IPS-15b (cell line): ENCODE measurements at regions not wholly inside any gene's neighbourhood (a gene's known extent, or its start where the extent isn't known, plus 50 kb on each side); places are given as distances from the start of the nearest gene placed in this dataset.

Source experiments
- H3K27me3 ChIP-seq: one replicate; pipeline ENCODE4 v1.6.1; 2013; ENCODE audit warnings: low read length; ENCODE audit not compliant: control insufficient read depth, insufficient read depth
- H3K36me3 ChIP-seq: one replicate; pipeline ENCODE4 v1.6.1; 2013; ENCODE audit warnings: low read length; ENCODE audit not compliant: control insufficient read depth, insufficient read depth
- H3K4me1 ChIP-seq: one replicate; pipeline ENCODE4 v1.6.1; 2013; ENCODE audit warnings: mild to moderate bottlenecking, low read length; ENCODE audit not compliant: control insufficient read depth, insufficient read depth
- H3K4me3 ChIP-seq: one replicate; pipeline ENCODE4 v1.5.1; 2013; ENCODE audit warnings: low read depth, low read length
- H3K9ac ChIP-seq: one replicate; pipeline ENCODE4 v1.6.1; 2013; ENCODE audit warnings: low read depth, mild to moderate bottlenecking, low read length
- H3K9me3 ChIP-seq: one replicate; pipeline ENCODE4 v1.6.1; 2013; ENCODE audit warnings: mild to moderate bottlenecking, low read length; ENCODE audit not compliant: control insufficient read depth, insufficient read depth

DNA sequence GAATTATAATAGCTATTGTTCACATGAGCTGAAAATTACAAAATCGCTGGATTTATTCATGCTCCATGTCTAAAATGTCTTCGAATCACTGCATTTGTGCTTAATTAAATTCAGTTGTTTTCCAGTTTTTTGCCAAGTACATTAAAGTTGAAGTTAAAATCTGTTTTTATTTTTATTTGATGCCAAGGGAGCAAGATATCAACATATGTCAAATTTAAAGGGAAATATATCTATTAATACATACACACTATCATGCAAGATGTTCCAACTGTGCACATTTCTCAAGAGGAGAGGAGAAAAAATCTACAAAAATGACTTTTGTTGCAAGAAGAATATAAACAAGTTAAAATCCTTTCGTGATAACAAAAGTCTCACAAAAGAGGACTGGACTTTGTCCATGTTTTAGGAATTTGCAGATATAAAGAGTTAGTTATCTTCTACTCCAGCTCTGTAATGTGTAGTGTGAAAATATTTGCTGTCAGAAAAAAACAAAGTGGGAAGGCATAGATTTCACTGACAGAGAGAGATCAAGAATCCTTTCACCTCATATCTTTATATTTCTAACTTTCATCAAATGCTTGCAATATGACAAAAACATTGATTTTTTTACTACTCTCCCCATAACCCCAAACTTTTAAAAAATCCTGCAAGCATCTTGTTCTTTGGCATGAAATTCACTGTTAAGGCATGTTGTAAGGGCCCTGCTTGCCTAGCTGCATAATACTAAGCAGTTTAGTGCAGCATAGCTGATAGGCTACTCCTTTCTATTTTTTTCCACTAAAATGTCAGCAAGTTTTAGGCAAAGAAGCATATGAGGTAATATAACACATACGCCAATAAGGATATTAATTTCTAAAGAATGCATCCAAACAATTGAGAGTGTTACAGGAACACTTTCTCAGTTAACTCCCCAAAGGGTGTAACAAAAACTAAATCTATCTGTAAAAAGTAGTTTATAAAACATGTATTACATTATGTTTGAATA is 340.2 kb upstream of the ADAMTS5 start:
- Histone ChIP-seq H3K4me3 (no peak overlapping the region), H3K9me3 (no peaks in the 10 kb centered on the region), H3K27me3 (no peaks in the 10 kb centered on the region), H3K36me3 (no peaks in the 10 kb centered on the region), H3K9ac (no peak overlapping the region), H3K4me1 (no peaks in the 10 kb centered on the region)

DNA sequence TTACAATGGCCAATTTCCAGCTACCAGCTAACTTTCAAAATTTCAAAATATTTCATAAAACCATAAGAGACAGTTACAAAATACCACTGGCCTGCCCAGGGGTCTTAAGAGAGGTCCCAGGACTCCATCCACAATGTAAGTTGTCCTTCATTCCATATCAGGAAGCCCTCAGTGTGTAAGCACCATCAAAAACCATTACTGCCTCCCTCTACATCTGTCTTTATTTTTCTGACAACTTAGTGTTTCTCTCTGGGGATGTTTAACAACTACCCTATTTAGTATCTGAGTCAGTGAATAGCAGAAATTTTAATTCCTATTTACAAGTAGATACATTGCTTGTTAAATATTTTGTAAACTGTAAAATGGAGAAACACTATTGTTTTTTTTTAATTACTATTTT is 339.3 kb upstream of the ADAMTS5 start:
- Histone ChIP-seq H3K27me3 (no peaks in the 10 kb centered on the region), H3K9ac (no peak overlapping the region), H3K4me3 (no peak overlapping the region)

GRCh38 chr21:27301220-27301619 is 334.3 kb upstream of the ADAMTS5 start:
- no peaks in the 10 kb centered on the region for H3K27me3 ChIP-seq
- no peak overlapping the region for H3K4me3 ChIP-seq
- H3K4me1 ChIP-seq: no peaks in the 10 kb centered on the region
- H3K36me3 ChIP-seq: no peaks in the 10 kb centered on the region
- no peaks in the 10 kb centered on the region for H3K9me3 ChIP-seq
- no peak overlapping the region for H3K9ac ChIP-seq

More for the DNA sequence above, 339.3 kb upstream of the ADAMTS5 start:
- Histone ChIP-seq H3K9me3 (no peaks in the 10 kb centered on the region), H3K36me3 (no peaks in the 10 kb centered on the region), H3K4me1 (no peaks in the 10 kb centered on the region)

GRCh38 chr21:27300770-27301169 is 333.9 kb upstream of the ADAMTS5 start:
- H3K4me3 ChIP-seq: no peak overlapping the region
- no peak overlapping the region for H3K9ac ChIP-seq
- H3K36me3 ChIP-seq: no peaks in the 10 kb centered on the region
- no peaks in the 10 kb centered on the region for H3K9me3 ChIP-seq
- H3K27me3 ChIP-seq: no peaks in the 10 kb centered on the region
- H3K4me1 ChIP-seq: no peaks in the 10 kb centered on the region

DNA sequence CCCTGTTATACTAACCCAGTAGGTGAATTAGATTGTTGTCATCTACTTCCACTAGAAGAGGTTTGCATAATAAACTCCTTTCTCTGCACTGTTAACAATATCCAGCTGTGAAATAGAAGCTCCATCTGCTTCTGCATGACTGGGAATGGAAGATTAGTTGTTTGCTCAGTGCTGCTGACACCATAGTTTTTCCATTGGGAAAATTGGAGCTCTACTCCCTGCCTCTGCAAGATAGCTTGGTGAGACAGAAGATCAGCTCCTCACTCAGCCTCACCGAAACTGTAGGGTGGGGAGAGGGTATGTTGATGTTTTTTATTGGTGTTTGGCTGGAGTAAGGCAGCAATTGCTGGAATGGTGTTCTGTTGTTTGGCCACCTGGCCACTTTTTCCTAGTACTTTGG is 331.6 kb upstream of the ADAMTS5 start:
- Histone ChIP-seq H3K36me3 (no peaks in the 10 kb centered on the region), H3K4me1 (no peaks in the 10 kb centered on the region), H3K9ac (no peak overlapping the region), H3K9me3 (no peaks in the 10 kb centered on the region), H3K27me3 (no peaks in the 10 kb centered on the region), H3K4me3 (no peak overlapping the region)

- Histone ChIP-seq H3K36me3 (no peaks in the 10 kb centered on the region), H3K4me3 (no peak overlapping the region), H3K9me3 (no peaks in the 10 kb centered on the region), H3K27me3 (no peaks in the 10 kb centered on the region), H3K4me1 (no peaks in the 10 kb centered on the region), H3K9ac (no peak overlapping the region)
These were observed 326.4 kb upstream of the ADAMTS5 start for GRCh38 chr21:27293239-27293638.

GRCh38 chr21:27292783-27293182 is 325.9 kb upstream of the ADAMTS5 start:
- no peaks in the 10 kb centered on the region for H3K36me3 ChIP-seq
- no peaks in the 10 kb centered on the region for H3K4me1 ChIP-seq
- no peaks in the 10 kb centered on the region for H3K27me3 ChIP-seq
- H3K4me3 ChIP-seq: no peak overlapping the region
- H3K9ac ChIP-seq: no peak overlapping the region
- no peaks in the 10 kb centered on the region for H3K9me3 ChIP-seq

- no peaks in the 10 kb centered on the region for H3K4me1 ChIP-seq
- no peaks in the 10 kb centered on the region for H3K27me3 ChIP-seq
- H3K9ac ChIP-seq: no peak overlapping the region
- no peaks in the 10 kb centered on the region for H3K9me3 ChIP-seq
- H3K4me3 ChIP-seq: no peak overlapping the region
- H3K36me3 ChIP-seq: no peaks in the 10 kb centered on the region
These were observed 325.3 kb upstream of the ADAMTS5 start for GRCh38 chr21:27292229-27292628.

DNA sequence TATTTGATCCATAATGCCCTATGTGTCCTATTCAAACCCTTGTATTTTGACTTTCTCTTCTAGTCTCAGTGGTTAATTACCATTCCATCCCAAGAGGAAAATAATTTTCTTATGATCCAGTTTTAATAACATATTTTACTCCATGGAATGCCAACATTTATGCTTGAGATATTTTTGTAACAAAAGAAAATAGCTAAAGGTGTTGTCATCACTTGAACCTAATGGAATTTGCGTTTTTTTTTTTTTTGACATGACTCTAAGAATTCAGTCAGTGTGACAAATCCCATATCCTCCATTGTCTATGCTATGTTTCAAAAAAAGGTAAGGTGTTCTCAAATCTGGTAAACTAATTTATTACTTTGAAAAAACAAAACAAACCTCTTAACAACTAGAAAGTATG is 324.1 kb upstream of the ADAMTS5 start:
- H3K4me1 ChIP-seq: no peaks in the 10 kb centered on the region
- H3K9ac ChIP-seq: no peak overlapping the region
- H3K27me3 ChIP-seq: no peaks in the 10 kb centered on the region
- no peak overlapping the region for H3K4me3 ChIP-seq
- no peaks in the 10 kb centered on the region for H3K9me3 ChIP-seq
- no peaks in the 10 kb centered on the region for H3K36me3 ChIP-seq

DNA sequence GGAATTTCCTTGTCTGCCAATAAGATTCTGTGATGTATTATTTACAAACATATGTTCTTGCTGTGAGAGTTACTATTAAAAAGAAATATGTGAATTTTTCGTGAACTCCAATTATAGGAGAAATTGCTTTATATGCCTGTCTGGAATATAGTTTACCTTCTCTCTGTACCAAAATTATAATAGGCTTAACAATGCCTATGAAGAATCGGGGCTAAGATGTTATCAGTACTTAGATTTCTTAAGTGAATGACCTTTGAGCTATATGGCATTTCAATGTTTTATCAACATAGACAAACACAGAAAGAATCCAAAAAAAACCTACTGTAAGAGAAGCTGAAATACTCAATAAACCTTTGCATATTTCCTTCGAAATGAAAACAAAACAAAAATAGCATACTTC is 323.1 kb upstream of the ADAMTS5 start:
- no peaks in the 10 kb centered on the region for H3K4me1 ChIP-seq
- no peak overlapping the region for H3K4me3 ChIP-seq
- no peaks in the 10 kb centered on the region for H3K27me3 ChIP-seq
- H3K36me3 ChIP-seq: no peaks in the 10 kb centered on the region
- H3K9me3 ChIP-seq: no peaks in the 10 kb centered on the region
- no peak overlapping the region for H3K9ac ChIP-seq

- Histone ChIP-seq H3K36me3 (no peaks in the 10 kb centered on the region), H3K4me1 (no peaks in the 10 kb centered on the region), H3K9me3 (no peaks in the 10 kb centered on the region), H3K27me3 (no peaks in the 10 kb centered on the region), H3K9ac (no peak overlapping the region), H3K4me3 (no peak overlapping the region)
These were observed 319.9 kb upstream of the ADAMTS5 start for GRCh38 chr21:27286760-27287159.

DNA sequence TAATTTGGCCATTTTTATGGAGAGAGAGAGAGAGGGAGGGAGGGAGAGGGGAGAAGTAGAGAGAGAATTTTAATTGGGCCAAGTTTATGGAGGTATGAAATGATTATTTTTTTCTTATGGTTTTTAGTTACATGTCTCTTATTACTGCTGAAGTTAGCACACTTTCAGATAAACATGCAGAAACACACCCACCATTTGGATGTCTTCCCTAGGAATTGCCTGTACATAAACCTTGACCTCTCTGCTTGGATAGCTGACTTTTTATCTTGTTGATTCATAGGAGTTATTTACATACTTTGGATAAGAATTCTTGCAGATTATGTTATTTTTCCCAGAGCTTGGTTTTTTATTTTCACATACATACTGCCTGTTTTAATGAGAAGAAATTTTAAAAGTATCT is 310.2 kb upstream of the ADAMTS5 start:
- Histone ChIP-seq H3K27me3 (no peaks in the 10 kb centered on the region), H3K4me1 (no peaks in the 10 kb centered on the region), H3K36me3 (no peaks in the 10 kb centered on the region), H3K4me3 (no peak overlapping the region), H3K9me3 (no peaks in the 10 kb centered on the region), H3K9ac (no peak overlapping the region)
